ENCODE measurements at regions not wholly inside any gene's neighbourhood (a gene's known extent, or its start where the extent isn't known, plus 50 kb on each side); places are given as distances from the start of the nearest gene placed in this dataset.

DNA sequence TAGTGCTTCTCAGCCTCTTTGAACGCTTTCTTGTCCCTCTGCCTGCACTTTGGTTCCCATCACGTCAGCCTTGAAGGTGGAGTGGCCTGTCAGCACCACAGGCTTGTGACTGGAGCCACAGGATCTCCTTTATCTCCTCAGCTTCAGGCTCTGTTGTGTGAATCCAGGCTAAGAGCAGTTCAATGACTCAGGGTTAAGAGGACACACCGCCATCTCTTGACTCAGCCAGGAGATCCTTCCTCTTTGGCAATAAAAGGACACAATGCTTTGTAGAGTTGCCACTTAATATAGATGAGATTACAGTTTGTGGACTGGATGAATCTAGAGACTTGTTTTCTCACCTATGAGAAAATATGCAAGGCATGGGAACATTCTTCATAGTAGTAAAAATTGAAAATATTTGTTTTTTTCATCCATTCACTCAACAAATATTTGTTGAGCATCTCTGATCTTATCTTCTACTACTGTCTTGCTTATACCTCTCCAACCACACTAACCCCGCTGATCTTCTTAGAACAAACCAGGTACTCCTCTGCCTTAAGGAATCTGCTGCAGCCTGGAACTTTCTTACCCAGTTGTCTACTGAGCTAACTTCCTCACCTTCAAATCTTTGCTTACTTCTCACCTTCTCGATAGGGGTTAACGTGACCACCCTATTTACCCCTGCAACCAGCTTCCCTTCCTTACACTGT lies 62.3 kb downstream of the UCHL1 start:
- DNase-seq: no peak

DNA sequence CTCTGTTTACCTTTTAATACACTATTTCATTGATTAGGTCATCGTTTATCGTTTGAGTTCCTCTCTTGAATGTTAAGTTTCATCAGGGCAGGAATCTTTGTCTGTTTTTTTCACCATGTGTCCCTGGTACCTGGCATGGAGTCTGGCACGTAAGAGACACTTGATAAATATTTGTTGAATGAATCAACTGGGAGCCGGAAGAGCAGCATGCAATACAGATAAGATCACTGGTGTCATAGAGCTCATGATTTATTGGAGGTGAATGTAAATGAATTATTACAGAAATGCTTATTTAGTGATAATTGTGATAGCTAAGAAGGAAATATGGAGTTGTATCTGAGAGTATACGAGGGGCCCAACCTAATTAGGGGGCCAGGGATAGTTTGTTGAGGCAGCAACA lies 62.8 kb downstream of the UCHL1 start:
- DNase-seq: no peak

DNA sequence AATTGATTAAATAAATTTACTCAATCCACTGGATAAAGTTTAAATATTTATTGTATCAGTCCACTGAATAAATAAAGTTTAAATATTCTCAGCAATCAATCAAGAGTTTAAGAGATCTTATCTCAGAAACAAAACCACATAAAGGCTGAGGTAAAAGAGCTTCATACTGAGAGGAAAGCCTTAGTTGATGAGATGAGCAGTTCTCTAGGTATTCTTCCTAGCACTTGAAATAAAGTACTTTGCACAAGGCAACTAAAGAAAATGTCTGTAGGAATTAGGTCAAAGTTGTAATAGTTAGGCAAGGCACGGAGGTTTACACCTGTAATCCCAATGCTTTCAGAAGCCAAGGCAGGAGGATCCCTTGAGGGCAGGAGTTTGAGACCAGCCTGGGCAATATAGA lies 63.5 kb downstream of the UCHL1 start:
- DNase-seq: no peak

DNA sequence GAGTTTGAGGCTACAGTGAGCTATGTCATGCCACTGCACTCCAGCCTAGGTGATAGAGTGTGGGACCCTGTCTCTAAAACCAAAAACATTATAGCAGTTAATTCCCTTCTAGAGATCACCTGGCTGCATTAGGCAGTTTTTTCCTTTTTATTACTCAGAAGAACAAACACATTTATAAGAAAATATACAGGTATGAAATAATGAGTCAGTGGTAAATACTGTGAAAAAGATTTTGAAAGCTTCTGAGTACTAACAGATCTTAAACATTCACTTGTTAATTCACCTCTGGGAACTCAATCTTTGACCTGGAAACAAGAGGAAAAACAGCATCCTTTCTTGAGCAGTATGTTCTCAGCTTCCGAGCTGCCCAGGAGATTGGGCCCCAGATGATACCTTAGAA lies 64.1 kb downstream of the UCHL1 start:
- DNase-seq: no peak

DNA sequence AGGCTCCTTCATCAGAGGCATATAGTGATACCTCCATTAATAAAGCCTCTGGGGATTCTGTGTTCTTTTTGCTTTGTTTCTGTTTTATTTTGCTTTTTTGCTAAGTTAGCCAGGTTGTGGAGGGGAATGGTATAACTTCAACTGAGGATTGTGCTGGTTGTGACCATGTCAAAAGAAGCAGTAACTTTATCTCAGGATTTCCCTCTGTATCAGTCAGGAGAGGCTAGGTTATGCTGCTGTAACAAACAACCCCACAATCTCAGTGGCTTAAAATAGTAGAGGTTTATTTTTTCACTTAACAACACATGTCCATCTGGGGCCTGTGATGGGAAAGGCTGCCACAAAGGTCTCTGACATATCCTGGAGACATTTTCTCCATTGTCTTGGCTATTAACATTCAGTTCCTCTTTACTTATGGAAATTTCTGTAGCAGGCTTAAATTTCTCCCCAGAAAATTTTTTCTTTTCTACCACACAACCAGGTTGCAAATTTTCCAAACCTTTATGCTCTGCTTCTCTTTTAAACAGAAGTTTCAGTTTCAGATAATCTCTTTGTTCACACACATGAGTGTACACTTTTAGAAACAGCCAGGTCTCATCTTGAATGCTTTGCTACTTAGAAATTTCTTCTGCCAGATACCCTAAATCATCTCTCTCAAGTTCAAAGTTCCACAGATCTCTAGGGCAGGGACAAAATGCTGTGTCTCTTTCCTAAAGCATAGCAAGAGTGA lies 64.7 kb downstream of the UCHL1 start:
- no peak for DNase-seq

DNA sequence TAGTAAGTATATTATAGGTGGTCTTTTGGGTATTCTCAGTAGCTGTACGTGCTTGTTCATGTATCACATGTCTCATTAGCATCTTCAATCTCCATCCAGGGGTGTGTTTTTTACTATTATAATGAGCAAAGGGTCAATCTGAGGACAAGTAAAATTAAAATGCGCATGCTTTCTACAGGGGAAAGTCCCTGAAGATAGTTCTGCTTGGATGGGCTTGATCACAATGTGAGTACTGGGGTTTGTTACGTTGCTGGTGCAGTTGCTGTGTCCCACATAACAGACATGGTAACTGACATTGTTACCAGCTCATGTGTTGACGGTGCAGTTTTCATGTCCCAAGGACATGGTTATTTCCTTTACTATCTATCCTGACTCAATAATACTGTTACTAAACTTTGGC lies 65.9 kb downstream of the UCHL1 start:
- DNase-seq: no peak

DNA sequence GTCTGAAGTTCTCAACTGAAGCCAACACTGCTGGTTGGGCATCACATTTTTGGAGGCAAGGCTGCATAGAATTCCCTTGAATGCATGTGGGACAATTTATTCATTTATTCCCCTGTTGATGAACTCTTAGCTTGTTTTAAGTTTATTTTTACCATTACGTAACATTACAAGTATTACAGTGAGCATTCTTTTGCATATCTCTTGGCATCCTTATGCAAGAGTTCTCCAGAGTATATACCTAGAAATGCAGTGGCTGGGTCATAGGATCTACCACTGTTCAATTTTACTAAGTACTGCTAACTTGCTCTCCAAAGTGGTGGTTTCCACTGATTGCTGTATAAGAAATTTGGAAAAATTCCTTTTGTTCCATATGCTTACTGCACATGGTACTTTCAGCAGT lies 66.5 kb downstream of the UCHL1 start:
- DNase-seq: no peak

DNA sequence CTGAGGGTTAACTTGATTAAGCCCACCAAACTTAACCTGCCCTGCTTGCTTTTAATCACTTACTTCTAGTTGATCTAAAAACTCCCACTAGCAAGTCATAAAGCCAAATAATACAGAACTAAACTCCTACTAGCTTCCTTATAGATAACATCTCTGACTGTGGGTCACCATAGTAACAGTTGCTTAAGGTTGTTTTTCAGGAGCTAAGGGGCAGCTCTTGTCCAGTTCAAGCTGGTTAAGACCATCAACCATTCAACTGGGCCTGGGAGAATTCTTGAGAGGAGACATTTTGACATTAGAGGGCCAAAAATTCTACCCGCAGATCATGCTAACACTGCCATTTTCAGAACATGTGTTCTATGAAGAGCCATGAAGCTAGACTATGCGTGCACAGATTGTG lies 67.0 kb downstream of the UCHL1 start:
- DNase-seq: no peak

DNA sequence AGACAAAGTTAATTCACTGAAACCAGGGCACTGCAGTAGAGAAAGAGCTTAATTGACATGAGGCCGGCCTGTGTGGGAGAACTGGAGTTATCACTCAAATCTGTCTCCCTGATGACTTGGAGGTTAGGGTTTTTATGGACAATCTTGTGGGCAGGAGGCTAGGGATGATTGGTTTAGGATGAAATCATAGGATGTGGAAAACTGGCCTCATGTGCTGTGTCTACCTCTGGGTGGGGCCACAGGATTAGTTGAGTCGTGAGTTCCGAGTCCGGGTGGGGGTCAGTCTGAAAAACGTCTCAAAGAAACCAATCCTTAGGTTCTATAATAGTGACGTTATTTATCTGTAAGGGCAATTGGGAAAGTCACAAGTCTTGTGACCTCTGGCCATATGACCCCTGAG lies 68.1 kb downstream of the UCHL1 start:
- no peak for DNase-seq

DNA sequence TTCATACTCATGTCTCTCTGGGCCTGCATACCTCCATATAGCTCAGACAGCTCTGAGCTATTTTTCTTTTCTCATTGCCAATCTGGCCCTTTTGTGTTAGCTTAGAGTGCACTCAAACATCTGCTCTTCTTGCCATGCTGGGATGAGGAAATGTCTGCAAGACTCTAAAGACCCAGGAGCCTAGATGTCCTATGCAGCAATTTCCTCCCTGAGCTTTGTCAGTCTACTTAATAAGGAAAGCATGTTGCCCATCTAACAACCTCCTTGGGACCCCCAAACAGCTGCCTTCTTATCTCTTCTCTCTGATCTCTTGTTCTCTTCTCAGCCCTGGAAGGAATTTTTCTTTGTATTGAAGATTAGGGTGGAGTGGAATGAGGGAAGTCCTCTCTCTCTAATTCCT lies 69.2 kb downstream of the UCHL1 start:
- no peak for DNase-seq

DNA sequence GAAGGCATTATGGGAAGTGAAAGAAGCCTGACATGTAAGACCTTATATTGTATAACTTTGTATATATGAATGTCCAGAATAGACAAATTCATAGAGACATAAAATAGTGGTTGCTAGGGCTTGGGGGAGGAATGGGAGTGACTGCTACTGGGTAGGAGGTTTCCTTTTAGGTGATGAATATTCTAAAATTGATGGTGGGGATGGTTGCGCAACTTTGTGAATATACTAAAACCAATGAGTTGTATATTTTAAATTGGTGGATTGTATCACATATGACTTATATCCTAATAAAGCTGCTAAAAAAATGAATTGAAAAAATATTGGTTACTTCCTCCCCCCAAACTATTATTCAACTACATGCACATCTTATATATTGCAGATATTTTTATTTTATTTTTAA lies 70.0 kb downstream of the UCHL1 start:
- DNase-seq: no peak

DNA sequence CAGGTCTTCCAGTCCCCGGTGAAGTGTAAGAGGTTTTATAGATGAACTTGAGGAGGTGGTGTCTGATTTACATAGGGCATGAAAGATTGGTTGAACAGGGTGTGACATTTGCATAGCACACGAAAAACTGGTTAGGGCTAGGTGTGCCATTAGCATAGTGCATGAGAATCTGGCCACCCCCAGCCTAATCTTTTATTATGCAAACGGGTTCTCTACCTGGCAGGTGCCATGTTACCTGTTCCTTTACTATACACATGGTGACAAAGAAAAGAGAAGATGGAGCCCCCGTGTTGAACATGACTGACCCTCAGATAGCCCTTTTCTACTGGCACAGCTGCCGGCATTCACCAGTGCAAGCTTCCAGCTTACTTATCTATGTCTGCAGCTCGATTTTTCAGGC lies 71.0 kb downstream of the UCHL1 start:
- DNase-seq: no peak

DNA sequence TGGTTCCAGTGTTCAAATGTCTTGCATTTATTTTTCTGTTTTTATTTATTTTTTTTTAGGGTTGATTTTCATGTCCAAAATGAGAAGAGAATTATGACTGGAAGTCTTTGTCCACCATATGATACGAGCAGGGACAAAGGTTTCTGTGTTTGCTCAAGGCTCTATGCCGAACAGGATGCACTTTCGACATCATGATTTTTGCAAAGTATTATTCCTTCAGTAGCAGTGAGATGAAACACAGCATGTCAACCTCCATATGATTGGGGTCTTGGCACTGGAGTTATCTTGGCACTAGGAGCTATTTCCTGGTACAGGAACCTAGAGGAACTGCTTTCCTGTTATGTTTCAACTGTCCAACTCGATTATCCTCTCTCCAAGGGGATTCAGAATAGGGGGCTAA lies 72.6 kb downstream of the UCHL1 start:
- DNase-seq: no peak

DNA sequence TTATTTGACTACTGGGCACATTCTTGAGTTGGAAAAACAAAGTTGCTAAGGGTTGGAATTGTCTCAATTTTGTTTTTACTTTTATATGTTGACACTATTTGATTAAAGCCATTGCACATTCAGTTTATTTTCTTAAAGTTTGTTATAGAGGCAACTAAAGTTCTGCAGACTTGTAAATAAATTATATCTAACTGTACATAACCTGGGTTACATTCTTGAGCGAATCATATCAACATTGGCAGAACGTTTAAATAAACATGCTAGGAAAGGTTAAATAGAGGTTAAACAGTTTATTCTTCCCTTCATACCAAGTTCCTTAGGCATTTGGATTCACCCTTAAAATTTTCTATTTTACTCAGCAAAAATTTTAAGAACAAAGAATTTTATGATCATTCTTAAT lies 74.5 kb downstream of the UCHL1 start:
- DNase-seq: no peak

DNA sequence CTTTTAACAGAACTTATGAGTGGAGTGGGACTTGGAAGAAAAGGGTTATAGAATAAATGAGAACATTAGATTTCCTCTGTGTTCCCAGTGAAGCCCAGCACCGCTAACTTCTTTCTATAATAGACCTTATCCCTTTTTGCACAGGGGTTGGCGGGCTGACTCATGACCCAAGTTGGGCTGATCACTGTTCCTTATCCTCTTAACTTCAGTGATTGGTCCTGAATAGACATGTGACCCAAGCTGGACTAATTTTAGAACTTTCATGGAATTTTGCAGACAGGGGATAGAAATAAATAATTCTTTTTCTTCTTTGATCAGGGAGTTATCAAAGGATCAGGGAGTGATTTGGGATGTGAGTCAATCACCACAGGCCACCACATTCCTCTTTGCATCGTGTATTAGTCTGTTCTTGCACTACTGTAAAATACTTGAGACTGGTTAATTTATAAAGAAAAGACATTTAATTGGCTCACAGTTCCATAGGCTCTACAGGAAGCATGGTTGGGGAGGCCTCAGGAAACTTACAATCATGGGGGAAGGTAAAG lies 75.9 kb downstream of the UCHL1 start:
- DNase-seq: no peak

DNA sequence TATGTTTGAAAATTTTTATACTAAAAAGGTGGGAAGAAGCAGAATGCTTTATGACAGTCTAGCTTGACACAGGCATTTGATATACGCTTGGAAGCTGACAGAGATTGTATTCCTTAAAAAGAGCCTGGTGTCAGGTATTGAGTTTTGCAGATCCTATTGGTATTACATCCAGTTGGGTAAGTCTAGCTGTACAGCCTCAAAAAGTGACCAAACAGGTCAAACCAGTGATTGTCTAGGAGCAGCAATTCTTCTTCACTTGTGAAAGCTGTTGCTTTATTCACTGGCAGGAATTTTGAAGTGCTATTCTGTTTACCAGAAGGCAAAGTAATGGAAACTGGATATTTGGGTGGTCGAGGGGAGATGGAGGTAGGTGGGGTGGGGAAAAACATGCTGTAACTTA lies 77.5 kb downstream of the UCHL1 start:
- DNase-seq: no peak

DNA sequence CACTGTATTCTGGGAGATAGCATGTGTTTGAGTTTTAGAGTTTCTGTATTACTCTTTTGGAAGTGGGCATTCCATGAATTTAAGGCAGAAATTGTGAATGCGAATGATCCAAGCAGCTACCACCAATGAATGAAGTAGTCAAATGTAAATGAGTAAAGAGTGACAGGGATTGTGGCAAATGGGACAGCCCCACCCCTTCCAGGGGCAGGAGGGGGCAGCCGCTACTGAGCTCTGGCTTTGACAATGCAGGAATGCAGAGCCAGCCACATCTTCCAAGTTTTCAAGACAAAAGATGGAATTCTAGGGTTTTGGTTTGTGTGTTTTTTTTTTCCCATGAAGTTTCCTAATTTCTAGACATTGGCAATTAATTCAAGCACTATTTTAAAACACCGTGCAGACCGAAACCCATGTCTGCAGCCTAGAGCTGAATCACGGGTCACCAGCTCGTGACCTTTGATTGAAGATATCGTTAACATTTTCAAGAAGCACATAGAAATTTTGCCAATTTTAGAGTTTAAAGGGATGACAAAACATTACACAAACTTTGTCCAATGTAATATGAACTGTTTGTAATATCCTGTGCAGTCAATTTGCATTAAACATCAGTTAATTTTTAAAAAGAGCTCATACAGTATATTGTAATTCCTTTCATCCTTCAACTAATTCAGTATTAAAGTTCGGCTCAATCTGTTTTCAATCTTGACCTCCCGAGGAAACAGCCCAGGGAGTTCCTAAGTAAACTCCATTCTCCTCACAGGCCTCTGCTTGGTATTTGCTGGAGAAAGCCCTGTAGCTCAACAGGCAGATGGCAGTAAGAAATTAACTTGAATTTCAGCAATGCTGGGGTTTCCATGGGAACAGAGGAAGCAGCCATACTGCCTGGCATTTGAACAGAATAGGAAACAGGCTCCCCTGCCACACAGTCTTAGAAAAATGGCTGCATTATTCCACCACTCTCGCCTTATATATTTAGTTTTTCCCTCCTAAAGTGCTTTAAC lies 83.4 kb downstream of the UCHL1 start:
- no peak for DNase-seq

DNA sequence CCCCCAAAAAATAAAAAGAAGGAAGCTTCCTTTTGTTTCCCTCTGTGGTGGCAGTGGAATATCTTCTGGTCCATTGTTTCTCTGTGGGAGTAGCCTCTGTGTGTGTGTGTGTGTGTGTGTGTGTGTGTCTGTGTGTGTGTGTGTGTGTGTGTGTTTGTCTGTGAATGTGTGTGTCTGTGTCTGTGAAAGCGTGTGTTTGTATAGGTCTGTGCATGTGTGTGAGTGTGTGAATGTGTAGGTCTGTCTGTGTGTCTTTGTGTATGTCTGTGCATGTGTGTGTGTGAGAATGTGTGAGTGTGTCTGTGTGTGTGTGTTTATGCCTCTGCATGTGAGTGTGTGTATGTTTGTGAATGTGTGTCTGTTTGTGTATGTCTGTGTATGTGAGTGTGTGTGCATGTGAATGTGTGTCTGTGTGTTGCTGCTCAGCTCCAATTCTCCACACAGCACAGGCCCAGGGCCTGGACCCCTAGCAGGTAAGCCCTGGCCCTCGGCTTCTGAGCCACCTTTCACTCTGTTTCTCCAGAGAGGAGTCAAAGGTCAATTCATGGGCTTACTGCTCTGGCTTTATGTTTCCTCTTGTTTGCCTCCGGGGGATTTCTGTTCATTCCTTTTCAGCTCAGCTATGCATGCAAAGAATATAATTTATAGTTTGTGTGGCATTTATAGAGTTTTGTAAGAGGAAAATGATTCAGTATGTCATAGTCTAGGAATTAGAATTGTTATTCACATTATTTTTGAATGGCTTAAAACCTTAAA lies 89.8 kb downstream of the UCHL1 start:
- DNase-seq: no peak

DNA sequence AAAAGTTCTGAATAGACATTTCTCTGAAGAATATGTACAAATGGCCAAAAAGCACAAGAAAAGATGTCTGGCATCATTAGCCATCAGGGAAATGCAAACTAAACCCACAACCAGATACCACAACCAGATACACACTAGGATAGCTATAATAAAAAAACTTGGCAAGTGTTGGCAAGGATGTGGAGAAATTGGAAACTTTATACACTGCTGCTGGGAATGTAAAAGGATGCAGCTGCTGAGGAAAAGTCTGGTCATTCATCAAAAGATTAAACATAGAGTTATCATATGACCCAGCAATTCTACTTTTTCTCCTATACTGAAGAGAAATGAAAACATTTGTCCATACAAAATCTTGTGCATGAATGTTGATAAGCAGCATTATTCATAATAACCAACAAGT lies 92.3 kb downstream of the UCHL1 start:
- no peak for DNase-seq

DNA sequence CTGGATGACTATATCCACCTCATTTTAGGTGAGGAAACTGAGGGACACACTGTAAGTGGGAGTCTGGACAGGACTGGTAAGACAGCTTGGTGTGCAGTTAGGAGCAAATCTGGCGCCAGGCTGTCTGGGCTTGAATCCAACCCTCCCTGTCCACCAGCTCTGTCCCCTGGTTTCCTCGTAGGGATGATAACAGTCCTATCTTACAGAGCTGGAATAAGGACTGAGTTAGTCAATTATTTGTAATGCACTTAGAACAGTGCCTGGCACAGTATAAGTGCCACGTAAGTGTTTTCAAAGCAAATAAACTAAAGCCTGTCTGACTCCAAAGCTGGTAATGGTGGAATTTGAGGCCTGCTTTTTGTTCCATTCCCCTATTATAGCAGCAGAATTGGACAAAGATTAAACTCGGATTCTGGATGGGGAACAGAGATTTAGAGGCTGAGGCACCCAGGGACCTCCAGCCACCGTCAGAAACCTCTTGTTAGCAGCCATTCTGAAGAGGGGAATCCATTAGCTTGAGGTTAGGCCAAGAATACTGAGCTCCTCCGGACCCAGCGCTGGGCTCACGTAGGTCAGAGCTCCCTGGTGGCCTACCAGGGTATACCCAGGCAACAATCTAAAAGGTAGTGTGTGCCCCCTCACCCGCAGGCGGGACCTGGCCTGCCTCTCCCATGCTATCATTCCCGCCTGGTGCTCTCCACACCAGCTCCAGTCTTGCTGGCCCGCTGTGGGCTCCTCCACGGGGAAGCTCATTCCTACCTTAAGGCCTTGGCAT lies 102.1 kb downstream of the UCHL1 start:
- DNase-seq: no peak

DNA sequence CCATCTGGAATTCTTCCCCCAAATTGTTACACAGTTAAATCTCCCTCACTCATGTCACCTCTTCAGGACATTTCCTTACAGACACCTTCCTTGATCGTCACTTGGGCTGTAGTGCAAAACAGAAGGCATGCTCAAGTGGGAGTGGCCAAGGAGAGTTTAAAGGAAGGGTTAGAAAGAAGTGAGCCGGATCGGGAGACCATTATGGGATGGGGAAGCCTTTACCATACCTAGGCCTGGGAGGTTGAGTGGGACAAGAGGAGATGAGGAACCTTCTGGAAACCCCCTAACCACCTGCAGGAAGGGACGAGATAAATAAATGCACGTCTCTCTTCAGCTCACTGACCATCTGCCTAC lies 102.7 kb downstream of the UCHL1 start:
- DNase-seq: no peak

DNA sequence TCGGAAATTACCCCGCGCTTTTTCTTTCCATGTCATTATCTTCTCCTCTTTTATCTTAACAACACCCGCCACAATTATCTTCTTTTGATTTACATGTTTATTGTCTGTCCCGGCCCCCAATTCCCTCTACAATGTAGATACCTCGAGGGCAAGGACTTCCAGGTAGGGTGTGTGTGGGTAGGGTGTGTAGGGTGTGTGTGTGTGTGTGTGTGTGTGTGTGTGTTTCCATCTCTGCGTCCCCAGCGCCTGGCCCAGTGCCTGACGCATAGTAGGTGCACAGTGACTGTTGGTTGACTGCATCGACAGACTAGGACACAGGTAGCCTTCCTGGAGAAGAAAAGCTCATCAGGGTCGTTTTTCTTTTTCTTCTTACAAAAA lies 103.1 kb downstream of the UCHL1 start:
- no peak for DNase-seq
